ENCODE measurements at regions not wholly inside any gene's neighbourhood (a gene's known extent, or its start where the extent isn't known, plus 50 kb on each side); places are given as distances from the start of the nearest gene placed in this dataset.

GRCh38 chr10:94085288-94085687 lies 91.6 kb downstream of the PLCE1 start:
- TF ChIP-seq TOE1 (CRISPR knock-in tag; IDR thresholded peaks at IDR 0.05) (no peak), SMARCC2 (IDR thresholded peaks at IDR 0.05) (no peak), TP53 (CRISPR knock-in tag; conservative IDR thresholded peaks at IDR 0.05) (no peak), ZNF343 (CRISPR knock-in tag; IDR thresholded peaks at IDR 0.05) (no peak), JUN (CRISPR knock-in tag; IDR thresholded peaks at IDR 0.05) (no peak), CTCF (CRISPR knock-in tag; IDR thresholded peaks at IDR 0.05) (no peak), MAFF (IDR thresholded peaks at IDR 0.05; ENCODE audit: low read depth, low read length) (no peak), ZNF543 (CRISPR knock-in tag; IDR thresholded peaks at IDR 0.05) (no peak), ZBTB43 (CRISPR knock-in tag; conservative IDR thresholded peaks at IDR 0.05) (no peak), EZH2 (conservative IDR thresholded peaks at IDR 0.05; ENCODE audit: low read depth, low read length) (no peak)
